Lower lobe of right lung (tissue), 2 donors: ENCODE measurements at regions not wholly inside any gene's neighbourhood (a gene's known extent, or its start where the extent isn't known, plus 50 kb on each side); places are given as distances from the start of the nearest gene placed in this dataset.
"Not testable (repeated sequence)": the region's sequence is repeated elsewhere in the genome, so short reads cannot be mapped to it uniquely, and the experiment has no call there.

ENCODE experiments used
- ATAC-seq, 2 donors: fragments of 200-7000 bp; cut with Tn5 transposase; one replicate each; pipeline ENCODE4 v1.9.1; 2020 to 2022; ENCODE audit warnings: mild to moderate bottlenecking in 2 of 2, moderate library complexity in 2 of 2
- DNase-seq: peaks from one replicate; pipeline ENCODE4 v3.0.0-alpha.2; 2020
- H3K27ac ChIP-seq: fragments of 200-600 bp; one replicate; pipeline ENCODE4 v1.8.0; 2022
- H3K27me3 ChIP-seq: fragments of 200-600 bp; one replicate; pipeline ENCODE4 v1.8.0; 2022; ENCODE audit warnings: low read depth
- H3K36me3 ChIP-seq: fragments of 200-600 bp; one replicate; pipeline ENCODE4 v1.8.0; 2022; ENCODE audit warnings: mild to moderate bottlenecking
- H3K4me1 ChIP-seq: fragments of 200-600 bp; one replicate; pipeline ENCODE4 v1.8.0; 2022
- H3K4me3 ChIP-seq: fragments of 200-600 bp; one replicate; pipeline ENCODE4 v1.8.0; 2022; ENCODE audit warnings: mild to moderate bottlenecking
- H3K9me3 ChIP-seq: fragments of 200-600 bp; one replicate; pipeline ENCODE4 v1.8.0; 2022
- intact Hi-C: fragments of 100-400 bp; cut with DNase I; formaldehyde crosslinking; loops from one replicate; pipeline ENCODE4 v1.11.0; 2022
- donor health status: DM: no; HTN: yes; CAD: no; lungs with severe emphysema.

GRCh38 chr1:120272242-120272641 is 95.9 kb upstream of the SEC22B start:
- H3K27ac ChIP-seq, H3K4me3 ChIP-seq, H3K27me3 ChIP-seq, H3K36me3 ChIP-seq, ATAC-seq, H3K4me1 ChIP-seq, DNase-seq, intact Hi-C loops, H3K9me3 ChIP-seq: not testable (repeated sequence)

- intact Hi-C loops, H3K27me3 ChIP-seq, H3K36me3 ChIP-seq, H3K4me3 ChIP-seq, DNase-seq, ATAC-seq, H3K27ac ChIP-seq, H3K4me1 ChIP-seq, H3K9me3 ChIP-seq: not testable (repeated sequence)
These were observed 95.4 kb upstream of the SEC22B start for GRCh38 chr1:120271561-120272221.

GRCh38 chr1:120267894-120268551 is 91.7 kb upstream of the SEC22B start:
- H3K36me3 ChIP-seq, H3K27ac ChIP-seq, H3K9me3 ChIP-seq, H3K27me3 ChIP-seq, H3K4me3 ChIP-seq, DNase-seq, intact Hi-C loops, H3K4me1 ChIP-seq: not testable (repeated sequence)
- ATAC-seq: peak in 1 of 2 donors; percentile 69

- H3K27me3 ChIP-seq, DNase-seq, H3K36me3 ChIP-seq, H3K9me3 ChIP-seq, H3K27ac ChIP-seq, H3K4me3 ChIP-seq, intact Hi-C loops, H3K4me1 ChIP-seq: not testable (repeated sequence)
- ATAC-seq: peak; percentile 47 to 77
These were observed 88.2 kb upstream of the SEC22B start for GRCh38 chr1:120264564-120264963.

GRCh38 chr1:120262791-120263751 is 86.8 kb upstream of the SEC22B start:
- peak; percentile 70 to 78 for ATAC-seq
- H3K36me3 ChIP-seq, H3K27ac ChIP-seq, intact Hi-C loops, H3K4me1 ChIP-seq, H3K27me3 ChIP-seq, DNase-seq, H3K4me3 ChIP-seq, H3K9me3 ChIP-seq: not testable (repeated sequence)

GRCh38 chr1:120257778-120258105 is 81.4 kb upstream of the SEC22B start:
- H3K27me3 ChIP-seq, H3K4me1 ChIP-seq, H3K9me3 ChIP-seq, H3K36me3 ChIP-seq, ATAC-seq, H3K27ac ChIP-seq, DNase-seq, H3K4me3 ChIP-seq, intact Hi-C loops: not testable (repeated sequence)

- H3K9me3 ChIP-seq, DNase-seq, intact Hi-C loops, H3K27me3 ChIP-seq, H3K27ac ChIP-seq, H3K4me3 ChIP-seq, ATAC-seq, H3K4me1 ChIP-seq, H3K36me3 ChIP-seq: not testable (repeated sequence)
These were observed 80.9 kb upstream of the SEC22B start for GRCh38 chr1:120257064-120257777.

GRCh38 chr1:120250756-120251155 is 74.4 kb upstream of the SEC22B start:
- H3K4me3 ChIP-seq, H3K36me3 ChIP-seq, DNase-seq, intact Hi-C loops, H3K4me1 ChIP-seq, H3K27me3 ChIP-seq, H3K27ac ChIP-seq, H3K9me3 ChIP-seq: not testable (repeated sequence)
- ATAC-seq: peak in 1 of 2 donors; percentile 39

GRCh38 chr1:120248726-120249427 is 72.6 kb upstream of the SEC22B start:
- not testable (repeated sequence) for H3K36me3 ChIP-seq

GRCh38 chr1:120248203-120248602 is 71.9 kb upstream of the SEC22B start:
- H3K27ac ChIP-seq, DNase-seq, H3K27me3 ChIP-seq, H3K4me1 ChIP-seq, H3K4me3 ChIP-seq, intact Hi-C loops, ATAC-seq, H3K36me3 ChIP-seq, H3K9me3 ChIP-seq: not testable (repeated sequence)

More at GRCh38 chr1:120248726-120249427, 72.6 kb upstream of the SEC22B start:
- H3K27me3 ChIP-seq, H3K4me3 ChIP-seq, H3K4me1 ChIP-seq, H3K27ac ChIP-seq, ATAC-seq, H3K9me3 ChIP-seq, intact Hi-C loops, DNase-seq: not testable (repeated sequence)

GRCh38 chr1:120243867-120244266 is 67.5 kb upstream of the SEC22B start:
- H3K27me3 ChIP-seq, H3K27ac ChIP-seq, ATAC-seq, DNase-seq, H3K9me3 ChIP-seq, H3K4me3 ChIP-seq, intact Hi-C loops, H3K4me1 ChIP-seq, H3K36me3 ChIP-seq: not testable (repeated sequence)

- H3K27ac ChIP-seq, intact Hi-C loops: not testable (repeated sequence)
These were observed 66.3 kb upstream of the SEC22B start for GRCh38 chr1:120242582-120242981.

More at GRCh38 chr1:120242582-120242981, 66.3 kb upstream of the SEC22B start:
- not testable (repeated sequence) for H3K9me3 ChIP-seq, DNase-seq, H3K27me3 ChIP-seq, H3K4me3 ChIP-seq, H3K36me3 ChIP-seq, H3K4me1 ChIP-seq
- ATAC-seq: peak in 1 of 2 donors; percentile 43
